ENCODE measurements at regions not wholly inside any gene's neighbourhood (a gene's known extent, or its start where the extent isn't known, plus 50 kb on each side); places are given as distances from the start of the nearest gene placed in this dataset.

DNA sequence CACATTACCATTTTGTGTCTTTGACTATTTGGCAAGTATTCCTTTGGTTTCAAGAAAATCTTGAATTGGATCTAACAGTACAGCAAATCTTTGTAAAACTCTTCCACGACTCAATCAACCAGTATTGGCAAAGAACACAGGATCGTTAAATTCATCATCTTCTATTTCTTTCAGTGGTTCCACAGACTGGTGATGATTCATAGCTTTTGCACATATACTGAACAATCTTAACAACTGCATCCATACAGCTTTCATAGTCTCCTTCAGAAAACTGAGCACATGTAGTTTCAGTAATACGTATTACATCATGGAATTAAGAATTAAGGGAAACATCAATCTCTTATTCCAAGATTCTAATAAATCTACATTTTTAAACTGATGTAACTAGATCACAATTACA lies 91.6 kb upstream of the LIPC start:
- WGBS, 2 experiments: 79 to 91% methylated on average over 2 to 3 of the region's 3 CpGs
- Histone ChIP-seq H3K9me3 (ENCODE audit: control insufficient read depth, low read length) (no peaks in the 10 kb centered on the region), H3K4me1 (ENCODE audit: control insufficient read depth, insufficient read depth, low read length) (no peaks in the 10 kb centered on the region), H3K27ac (ENCODE audit: insufficient read depth, low read depth, low read length, poor library complexity, severe bottlenecking) (no peak overlapping the region), H3K36me3 (ENCODE audit: control insufficient read depth, insufficient read depth, low read length) (no peaks in the 10 kb centered on the region), H3K4me3 (ENCODE audit: insufficient read depth, low read depth, low read length) (no peak overlapping the region), H3K27me3 (ENCODE audit: control insufficient read depth, insufficient read depth, low read length, poor library complexity, severe bottlenecking) (no peaks in the 10 kb centered on the region)

DNA sequence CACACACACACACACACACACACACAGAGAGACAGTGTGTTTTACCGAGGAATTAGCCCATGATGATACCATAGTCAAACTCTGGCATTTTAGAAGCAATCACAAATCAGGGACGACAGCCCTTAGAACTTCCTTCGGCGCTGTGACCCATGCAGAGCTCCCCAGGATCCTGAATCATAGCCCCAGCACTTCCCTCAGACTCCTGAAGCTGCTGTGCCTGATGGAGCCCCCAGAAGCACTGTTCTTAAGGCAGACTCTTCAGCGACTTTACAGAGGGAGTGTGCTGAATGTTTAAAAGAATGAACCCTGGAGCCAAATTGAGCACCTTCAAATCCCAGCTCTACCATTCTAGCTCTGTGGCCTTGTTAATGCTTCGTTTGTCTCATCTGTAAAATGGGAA lies 89.3 kb upstream of the LIPC start:
- no peaks in the 10 kb centered on the region for H3K27me3 ChIP-seq (ENCODE audit: control insufficient read depth, insufficient read depth, low read length, poor library complexity, severe bottlenecking)
- no peaks in the 10 kb centered on the region for H3K9me3 ChIP-seq (ENCODE audit: control insufficient read depth, low read length)
- H3K27ac ChIP-seq (ENCODE audit: insufficient read depth, low read depth, low read length, poor library complexity, severe bottlenecking): no peak overlapping the region
- 82 to 85% methylated on average over 6 of the region's 6 CpGs for WGBS, 2 experiments
- no peaks in the 10 kb centered on the region for H3K4me1 ChIP-seq (ENCODE audit: control insufficient read depth, insufficient read depth, low read length)
- no peak overlapping the region for H3K4me3 ChIP-seq (ENCODE audit: insufficient read depth, low read depth, low read length)
- H3K36me3 ChIP-seq (ENCODE audit: control insufficient read depth, insufficient read depth, low read length): no peaks in the 10 kb centered on the region

DNA sequence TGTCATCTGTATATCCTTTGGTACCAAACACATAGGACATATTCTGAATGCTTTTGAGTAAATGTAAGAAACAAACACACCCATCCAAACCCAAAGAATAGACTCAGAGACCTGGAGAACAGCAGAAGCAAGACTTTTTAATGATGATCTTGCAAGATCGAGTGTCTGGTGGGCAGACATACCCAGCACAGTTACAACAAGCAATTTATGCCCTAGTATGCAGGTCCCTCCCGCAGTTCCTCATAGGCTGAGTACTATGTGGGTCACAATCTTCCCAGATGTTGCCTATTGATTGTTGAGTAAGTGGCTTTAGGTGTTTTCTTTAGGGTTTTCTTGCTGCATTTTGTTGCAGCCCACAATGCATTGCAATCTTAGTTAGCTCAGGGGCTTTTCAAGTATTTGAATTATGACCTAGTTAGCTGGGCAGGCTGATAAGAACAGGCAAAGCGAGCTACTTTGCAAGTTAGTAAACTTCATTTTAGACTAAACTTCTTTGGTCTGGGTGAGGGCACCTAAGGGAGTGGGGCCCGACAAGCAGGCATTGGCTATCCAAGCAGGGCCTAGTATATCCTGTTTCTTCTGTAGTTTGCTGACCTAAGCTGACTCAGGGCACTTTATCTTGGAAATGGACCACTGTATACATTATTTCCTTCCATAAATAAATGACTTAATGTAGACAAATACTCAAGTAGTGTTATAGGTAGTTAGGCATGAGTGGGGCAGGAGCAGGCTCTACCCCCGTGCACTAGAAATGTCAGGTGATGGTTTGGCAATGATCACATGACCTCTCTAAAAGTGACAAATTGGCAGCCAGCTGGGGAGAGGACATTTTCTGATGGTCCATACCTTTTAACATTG lies 87.3 kb upstream of the LIPC start:
- Histone ChIP-seq H3K4me1 (ENCODE audit: control insufficient read depth, insufficient read depth, low read length) (no peaks in the 10 kb centered on the region), H3K27ac (ENCODE audit: insufficient read depth, low read depth, low read length, poor library complexity, severe bottlenecking) (no peak overlapping the region), H3K36me3 (ENCODE audit: control insufficient read depth, insufficient read depth, low read length) (no peaks in the 10 kb centered on the region), H3K27me3 (ENCODE audit: control insufficient read depth, insufficient read depth, low read length, poor library complexity, severe bottlenecking) (no peaks in the 10 kb centered on the region), H3K9me3 (ENCODE audit: control insufficient read depth, low read length) (no peaks in the 10 kb centered on the region), H3K4me3 (ENCODE audit: insufficient read depth, low read depth, low read length) (no peak overlapping the region)
- WGBS, 2 experiments: 97 to 98% methylated on average over 5 of the region's 5 CpGs

DNA sequence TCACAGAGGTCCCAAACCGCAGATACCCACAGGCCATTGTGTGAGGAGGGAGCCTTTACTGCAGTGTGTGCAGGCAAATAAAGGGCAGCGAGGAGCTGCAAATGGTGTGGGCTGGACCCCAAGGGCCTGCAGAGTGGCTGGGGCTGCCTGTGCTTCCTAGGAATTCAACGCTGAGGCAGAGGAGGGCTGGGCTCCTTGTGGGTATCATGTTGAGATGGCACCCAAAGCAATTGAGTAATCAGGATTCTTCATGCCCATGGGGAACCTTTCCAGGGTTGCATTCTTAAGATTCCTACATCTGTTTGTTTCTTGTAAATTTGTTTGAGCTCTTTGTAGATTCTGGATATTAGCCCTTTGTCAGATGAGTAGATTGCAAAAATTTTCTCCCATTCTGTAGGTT lies 85.4 kb upstream of the LIPC start:
- Histone ChIP-seq H3K36me3 (ENCODE audit: control insufficient read depth, insufficient read depth, low read length) (no peaks in the 10 kb centered on the region), H3K9me3 (ENCODE audit: control insufficient read depth, low read length) (no peaks in the 10 kb centered on the region), H3K27me3 (ENCODE audit: control insufficient read depth, insufficient read depth, low read length, poor library complexity, severe bottlenecking) (no peaks in the 10 kb centered on the region), H3K4me3 (ENCODE audit: insufficient read depth, low read depth, low read length) (no peak overlapping the region), H3K27ac (ENCODE audit: insufficient read depth, low read depth, low read length, poor library complexity, severe bottlenecking) (no peak overlapping the region), H3K4me1 (ENCODE audit: control insufficient read depth, insufficient read depth, low read length) (no peaks in the 10 kb centered on the region)
- WGBS, 2 experiments: 67 to 78% methylated on average over 3 of the region's 3 CpGs

DNA sequence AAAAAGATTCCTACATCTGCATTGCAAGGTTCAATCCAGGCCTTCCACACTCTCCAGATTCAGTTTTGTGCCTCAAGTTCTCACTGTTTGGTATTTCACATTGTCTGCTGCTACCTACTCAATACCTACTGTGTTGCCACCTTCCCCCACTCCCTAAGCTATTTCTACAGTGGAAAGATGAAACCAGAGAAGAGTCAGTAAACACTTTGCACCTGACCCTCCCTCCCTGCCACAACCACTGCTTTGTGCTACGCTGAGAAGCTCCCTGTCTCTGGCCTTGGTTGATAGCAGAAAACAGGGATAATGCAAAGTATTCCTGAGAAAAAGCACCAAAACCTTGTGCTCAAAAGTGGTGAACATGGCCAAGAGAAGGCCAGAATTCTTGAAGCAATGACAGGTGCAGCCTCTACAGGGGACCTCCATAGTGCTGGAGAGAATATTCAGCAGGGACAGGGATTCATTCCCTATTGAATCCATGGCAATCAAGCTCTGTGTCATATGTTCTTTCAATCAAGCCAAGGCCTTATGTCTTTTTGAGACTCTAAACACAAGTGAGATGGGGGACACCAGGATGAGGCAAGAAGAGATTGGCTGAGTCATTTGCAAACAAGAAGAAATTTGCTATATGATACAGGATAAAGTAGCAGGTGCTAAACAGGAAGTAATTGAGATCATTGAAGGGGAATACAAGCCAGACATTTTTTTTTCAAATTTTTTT lies 83.5 kb upstream of the LIPC start:
- WGBS, 2 experiments: 86 to 94% methylated on average over 1 of the region's 1 CpG
- no peak overlapping the region for H3K27ac ChIP-seq (ENCODE audit: insufficient read depth, low read depth, low read length, poor library complexity, severe bottlenecking)
- no peaks in the 10 kb centered on the region for H3K27me3 ChIP-seq (ENCODE audit: control insufficient read depth, insufficient read depth, low read length, poor library complexity, severe bottlenecking)
- H3K9me3 ChIP-seq (ENCODE audit: control insufficient read depth, low read length): no peaks in the 10 kb centered on the region
- no peaks in the 10 kb centered on the region for H3K36me3 ChIP-seq (ENCODE audit: control insufficient read depth, insufficient read depth, low read length)
- no peaks in the 10 kb centered on the region for H3K4me1 ChIP-seq (ENCODE audit: control insufficient read depth, insufficient read depth, low read length)
- no peak overlapping the region for H3K4me3 ChIP-seq (ENCODE audit: insufficient read depth, low read depth, low read length)

DNA sequence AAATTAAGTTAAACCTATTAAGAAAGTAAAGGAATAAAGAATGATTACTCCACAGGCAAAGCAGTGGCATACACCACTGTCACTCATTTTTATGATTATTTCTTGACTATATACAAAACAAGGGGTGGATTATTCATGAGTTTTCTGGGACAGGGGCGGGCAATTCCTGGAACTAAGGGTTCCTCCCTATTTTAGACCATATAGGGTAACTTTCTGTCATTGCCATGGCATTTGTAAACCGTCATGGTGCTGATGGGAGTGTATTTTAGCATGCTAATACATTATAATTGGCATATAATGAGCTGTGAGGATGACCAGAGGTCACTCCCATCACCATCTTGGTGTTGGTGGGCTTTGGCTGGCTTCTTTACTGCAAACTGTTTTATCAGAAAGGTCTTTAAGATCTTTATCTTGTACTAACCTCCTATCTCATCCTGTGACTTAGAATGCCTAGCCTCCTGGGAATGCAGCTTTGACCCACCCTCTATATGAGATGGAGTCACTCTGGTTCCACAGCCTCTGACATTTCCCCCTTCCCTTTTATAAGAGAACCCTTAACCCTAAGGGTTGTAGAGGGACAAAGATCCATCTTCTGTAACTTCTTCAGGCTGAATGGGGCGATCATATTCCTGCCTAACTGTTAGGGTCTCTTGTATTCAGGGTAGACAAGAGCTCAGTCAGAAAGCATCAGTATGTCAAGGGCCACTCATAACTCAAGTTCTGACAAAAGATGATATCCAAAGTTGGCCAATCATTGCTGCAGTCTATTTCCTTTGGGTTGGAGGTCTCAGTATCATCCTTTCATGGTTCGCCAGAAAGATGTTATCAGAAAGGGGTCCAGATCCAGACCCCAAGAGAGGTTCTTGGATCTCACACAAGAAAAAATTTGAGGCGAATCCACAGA lies 79.5 kb upstream of the LIPC start:
- H3K4me1 ChIP-seq (ENCODE audit: control insufficient read depth, insufficient read depth, low read length): no peaks in the 10 kb centered on the region
- WGBS, 2 experiments: 82 to 87% methylated on average over 4 to 5 of the region's 5 CpGs
- no peak overlapping the region for H3K27ac ChIP-seq (ENCODE audit: insufficient read depth, low read depth, low read length, poor library complexity, severe bottlenecking)
- H3K4me3 ChIP-seq (ENCODE audit: insufficient read depth, low read depth, low read length): no peak overlapping the region
- no peaks in the 10 kb centered on the region for H3K27me3 ChIP-seq (ENCODE audit: control insufficient read depth, insufficient read depth, low read length, poor library complexity, severe bottlenecking)
- no peaks in the 10 kb centered on the region for H3K9me3 ChIP-seq (ENCODE audit: control insufficient read depth, low read length)
- H3K36me3 ChIP-seq (ENCODE audit: control insufficient read depth, insufficient read depth, low read length): no peaks in the 10 kb centered on the region

DNA sequence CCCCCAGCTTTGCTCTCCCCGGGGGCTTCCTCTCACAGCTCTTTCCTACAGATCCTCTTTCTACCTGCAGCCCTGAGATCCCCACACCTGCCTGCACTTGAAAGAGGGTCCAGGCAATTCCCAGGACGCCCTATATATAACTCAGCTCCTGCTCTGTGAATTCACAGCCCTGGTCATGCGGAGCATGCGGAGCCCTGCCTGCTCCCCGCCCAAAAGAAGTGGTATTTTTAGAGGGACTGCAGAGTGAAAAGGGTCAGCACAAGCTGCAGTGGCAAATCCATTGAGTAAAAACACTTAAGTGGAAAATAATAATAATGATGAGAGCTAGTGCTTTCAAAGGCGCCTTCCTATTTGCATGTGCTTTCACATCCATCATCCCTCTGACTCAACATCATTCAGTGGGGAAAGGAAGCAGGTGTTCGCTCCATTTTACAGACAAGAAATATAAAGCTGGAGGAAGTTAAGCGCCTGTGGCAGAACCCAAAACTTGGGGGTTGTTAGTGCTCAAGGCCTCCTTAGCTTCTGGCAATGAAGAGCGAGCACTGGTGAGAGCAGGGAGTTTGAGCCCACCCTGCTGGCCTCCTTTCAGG lies 76.3 kb upstream of the LIPC start:
- Histone ChIP-seq H3K9me3 (ENCODE audit: control insufficient read depth, low read length) (no peaks in the 10 kb centered on the region), H3K36me3 (ENCODE audit: control insufficient read depth, insufficient read depth, low read length) (no peaks in the 10 kb centered on the region), H3K27me3 (ENCODE audit: control insufficient read depth, insufficient read depth, low read length, poor library complexity, severe bottlenecking) (no peaks in the 10 kb centered on the region), H3K4me1 (ENCODE audit: control insufficient read depth, insufficient read depth, low read length) (no peaks in the 10 kb centered on the region), H3K27ac (ENCODE audit: insufficient read depth, low read depth, low read length, poor library complexity, severe bottlenecking) (no peak overlapping the region), H3K4me3 (ENCODE audit: insufficient read depth, low read depth, low read length) (no peak overlapping the region)
- 86 to 88% methylated on average over 9 of the region's 9 CpGs for WGBS, 2 experiments

DNA sequence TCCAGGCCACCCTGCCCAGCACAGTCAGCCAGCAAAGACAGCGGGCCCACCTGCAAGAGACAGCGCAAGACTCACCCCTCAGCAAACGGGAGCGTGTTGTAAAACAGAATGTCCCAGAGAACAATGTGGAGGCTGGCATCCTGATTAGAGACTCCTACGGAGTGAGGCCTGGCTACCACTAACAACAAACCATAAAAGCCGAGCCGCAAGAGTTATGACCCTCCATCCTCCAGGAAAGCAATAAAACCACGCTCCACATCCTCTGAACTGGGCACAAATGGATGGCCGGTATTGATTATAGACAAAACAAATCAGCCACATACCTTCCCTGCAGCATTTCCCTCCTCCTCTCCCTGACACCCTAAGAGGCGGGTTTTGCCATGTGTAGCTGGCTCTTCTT lies 75.8 kb upstream of the LIPC start:
- Histone ChIP-seq H3K4me3 (ENCODE audit: insufficient read depth, low read depth, low read length) (no peak overlapping the region), H3K27me3 (ENCODE audit: control insufficient read depth, insufficient read depth, low read length, poor library complexity, severe bottlenecking) (no peaks in the 10 kb centered on the region), H3K4me1 (ENCODE audit: control insufficient read depth, insufficient read depth, low read length) (no peaks in the 10 kb centered on the region), H3K36me3 (ENCODE audit: control insufficient read depth, insufficient read depth, low read length) (no peaks in the 10 kb centered on the region), H3K27ac (ENCODE audit: insufficient read depth, low read depth, low read length, poor library complexity, severe bottlenecking) (no peak overlapping the region), H3K9me3 (ENCODE audit: control insufficient read depth, low read length) (no peaks in the 10 kb centered on the region)
- WGBS, 2 experiments: 83 to 88% methylated on average over 10 of the region's 10 CpGs

DNA sequence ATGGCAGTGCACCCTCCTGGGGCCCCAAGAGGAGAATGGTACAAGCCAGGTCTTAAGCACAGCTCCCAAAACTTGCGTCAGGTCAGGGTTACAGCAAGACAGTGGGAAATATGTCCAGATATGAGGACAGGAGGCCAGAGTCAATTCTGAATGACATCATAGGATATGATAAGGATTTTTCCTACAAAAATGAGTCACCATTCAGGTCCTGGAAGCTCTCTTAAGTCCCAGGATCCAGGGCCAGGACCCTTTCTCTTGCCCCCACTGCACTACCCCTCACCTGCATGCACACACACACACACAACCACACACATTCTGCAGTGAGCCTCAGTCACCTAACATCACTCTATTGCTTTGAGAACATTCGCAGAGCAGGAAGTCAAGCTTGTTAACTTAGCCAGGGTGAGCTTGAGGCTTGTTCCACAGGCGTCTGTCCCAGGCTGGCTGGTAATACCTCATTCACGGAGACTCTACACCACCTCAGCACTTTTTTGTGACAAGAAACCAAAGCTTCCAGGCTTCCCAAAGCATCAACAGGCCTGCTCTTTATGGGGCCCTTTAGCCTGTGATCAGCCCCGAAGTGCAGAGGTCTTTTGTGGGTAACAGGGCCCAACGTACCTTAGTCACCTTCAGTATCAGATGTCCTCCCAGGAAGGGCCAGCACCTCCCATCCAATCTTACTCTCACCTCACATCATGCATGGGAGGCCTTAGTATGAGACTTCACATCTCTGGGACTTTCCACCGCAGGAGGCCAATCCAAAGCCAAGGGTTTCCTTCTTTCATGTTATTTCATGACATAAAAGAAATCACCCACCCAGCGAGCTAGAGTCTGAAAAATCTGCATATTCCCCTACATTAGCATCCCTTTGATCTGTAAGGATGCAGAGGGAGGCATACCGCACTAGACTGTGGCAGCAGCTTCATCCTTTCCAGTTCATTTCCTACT lies 74.0 kb upstream of the LIPC start:
- no peaks in the 10 kb centered on the region for H3K9me3 ChIP-seq (ENCODE audit: control insufficient read depth, low read length)
- H3K36me3 ChIP-seq (ENCODE audit: control insufficient read depth, insufficient read depth, low read length): no peaks in the 10 kb centered on the region
- H3K4me3 ChIP-seq (ENCODE audit: insufficient read depth, low read depth, low read length): no peak overlapping the region
- H3K27ac ChIP-seq (ENCODE audit: insufficient read depth, low read depth, low read length, poor library complexity, severe bottlenecking): no peak overlapping the region
- WGBS, 2 experiments: 66 to 73% methylated on average over 9 of the region's 9 CpGs
- no peaks in the 10 kb centered on the region for H3K27me3 ChIP-seq (ENCODE audit: control insufficient read depth, insufficient read depth, low read length, poor library complexity, severe bottlenecking)
- no peaks in the 10 kb centered on the region for H3K4me1 ChIP-seq (ENCODE audit: control insufficient read depth, insufficient read depth, low read length)

Measured in ectodermal cell (in vitro differentiated cells).